ENCODE measurements at regions not wholly inside any gene's neighbourhood (a gene's known extent, or its start where the extent isn't known, plus 50 kb on each side); places are given as distances from the start of the nearest gene placed in this dataset.

GRCh38 chr4:55754754-55755350 is 64.7 kb upstream of the EXOC1L start:
- no peak for TF ChIP-seq CTCF (conservative IDR thresholded peaks at IDR 0.05 in 1 of 2, IDR thresholded peaks at IDR 0.05 in 1 of 2; ENCODE audit: low read depth in 1 of 2, low read length in 2 of 2)
- TF ChIP-seq EZH2 (IDR thresholded peaks at IDR 0.05; ENCODE audit: low read length, missing control alignments), result no peak
